Gastroesophageal sphincter (tissue), 3 donors: ENCODE measurements at regions not wholly inside any gene's neighbourhood (a gene's known extent, or its start where the extent isn't known, plus 50 kb on each side); places are given as distances from the start of the nearest gene placed in this dataset.

Source experiments
- EP300 ChIP-seq: sonication (generic); formaldehyde crosslinking; IDR thresholded peaks from one replicate; pipeline ENCODE4 v1.6.1; 2017; ENCODE audit warnings: antibody characterized with exemption, mild to moderate bottlenecking
- POLR2A ChIP-seq, 2 donors: fragments of 450-650 bp; IDR thresholded peaks; one replicate each; pipeline ENCODE4 v1.6.1; 2017; ENCODE audit warnings: antibody characterized with exemption in 2 of 2, mild to moderate bottlenecking in 2 of 2, moderate library complexity in 1 of 2
- POLR2AphosphoS5 ChIP-seq: sonication (generic); formaldehyde crosslinking; IDR thresholded peaks from one replicate; pipeline ENCODE4 v1.6.1; 2017; ENCODE audit warnings: antibody characterized with exemption
- TF ChIP-seq, protein P1 (sequence below), 4 experiments: fragments of 200-600 bp in 2 of 4; fragments of 450-650 bp in 2 of 4; sonication (generic) in 1 of 4; IDR thresholded peaks; one replicate each; pipeline ENCODE4 v1.5.1; 2017 to 2019; ENCODE audit warnings: antibody characterized with exemption in 4 of 4, mild to moderate bottlenecking in 2 of 4, moderate library complexity in 2 of 4

DNA sequence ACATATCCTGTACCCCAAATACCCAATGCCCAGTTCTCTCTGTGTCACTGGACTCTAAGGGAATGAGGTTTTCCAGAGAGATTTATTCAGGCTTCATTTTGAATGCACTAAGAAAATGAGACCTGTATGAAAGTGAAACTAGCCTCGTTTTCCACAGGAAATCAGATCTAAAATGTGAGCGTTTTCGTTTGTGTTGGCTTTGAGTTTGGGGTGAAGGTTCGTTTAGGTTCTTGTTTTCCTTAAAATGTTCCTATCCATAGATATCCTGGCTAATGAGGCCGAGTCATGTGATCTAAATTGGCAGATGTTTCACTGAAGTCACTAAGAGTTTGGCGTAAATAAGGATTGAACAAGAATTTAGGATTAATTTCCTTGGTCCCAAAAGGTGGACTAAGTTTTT is 90.9 kb upstream of the BMPER start:
- TF ChIP-seq, protein P1, sequence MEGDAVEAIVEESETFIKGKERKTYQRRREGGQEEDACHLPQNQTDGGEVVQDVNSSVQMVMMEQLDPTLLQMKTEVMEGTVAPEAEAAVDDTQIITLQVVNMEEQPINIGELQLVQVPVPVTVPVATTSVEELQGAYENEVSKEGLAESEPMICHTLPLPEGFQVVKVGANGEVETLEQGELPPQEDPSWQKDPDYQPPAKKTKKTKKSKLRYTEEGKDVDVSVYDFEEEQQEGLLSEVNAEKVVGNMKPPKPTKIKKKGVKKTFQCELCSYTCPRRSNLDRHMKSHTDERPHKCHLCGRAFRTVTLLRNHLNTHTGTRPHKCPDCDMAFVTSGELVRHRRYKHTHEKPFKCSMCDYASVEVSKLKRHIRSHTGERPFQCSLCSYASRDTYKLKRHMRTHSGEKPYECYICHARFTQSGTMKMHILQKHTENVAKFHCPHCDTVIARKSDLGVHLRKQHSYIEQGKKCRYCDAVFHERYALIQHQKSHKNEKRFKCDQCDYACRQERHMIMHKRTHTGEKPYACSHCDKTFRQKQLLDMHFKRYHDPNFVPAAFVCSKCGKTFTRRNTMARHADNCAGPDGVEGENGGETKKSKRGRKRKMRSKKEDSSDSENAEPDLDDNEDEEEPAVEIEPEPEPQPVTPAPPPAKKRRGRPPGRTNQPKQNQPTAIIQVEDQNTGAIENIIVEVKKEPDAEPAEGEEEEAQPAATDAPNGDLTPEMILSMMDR (IDR thresholded peaks at IDR 0.05) = no peak
- TF ChIP-seq POLR2A (IDR thresholded peaks at IDR 0.05) (no peak), POLR2AphosphoS5 (no peak), EP300 (no peak)
